GM13977 (cell line): ENCODE measurements at regions not wholly inside any gene's neighbourhood (a gene's known extent, or its start where the extent isn't known, plus 50 kb on each side); places are given as distances from the start of the nearest gene placed in this dataset.

Experiments used
- DNase-seq: peaks from one replicate; pipeline ENCODE4 v3.0.0; 2012; ENCODE audit warnings: low spot score
- in situ Hi-C: fragments of 300-500 bp; cut with MboI; formaldehyde crosslinking; loops from one replicate; pipeline ENCODE4 v1.12.0; 2022; ENCODE audit warnings: low sequenced_read_pairs, low pct_unique_long_range_greater_than_20kb, mixed read lengths, inconsistent platforms; ENCODE audit not compliant: unreplicated experiment
- TF ChIP-seq, protein P1 (sequence below): IDR thresholded peaks from 2 replicates; pipeline ENCODE4 v1.5.1; 2012; ENCODE audit warnings: mild to moderate bottlenecking, control low read depth; ENCODE audit not compliant: insufficient read depth; ENCODE audit errors: extremely low read depth, missing control alignments

DNA sequence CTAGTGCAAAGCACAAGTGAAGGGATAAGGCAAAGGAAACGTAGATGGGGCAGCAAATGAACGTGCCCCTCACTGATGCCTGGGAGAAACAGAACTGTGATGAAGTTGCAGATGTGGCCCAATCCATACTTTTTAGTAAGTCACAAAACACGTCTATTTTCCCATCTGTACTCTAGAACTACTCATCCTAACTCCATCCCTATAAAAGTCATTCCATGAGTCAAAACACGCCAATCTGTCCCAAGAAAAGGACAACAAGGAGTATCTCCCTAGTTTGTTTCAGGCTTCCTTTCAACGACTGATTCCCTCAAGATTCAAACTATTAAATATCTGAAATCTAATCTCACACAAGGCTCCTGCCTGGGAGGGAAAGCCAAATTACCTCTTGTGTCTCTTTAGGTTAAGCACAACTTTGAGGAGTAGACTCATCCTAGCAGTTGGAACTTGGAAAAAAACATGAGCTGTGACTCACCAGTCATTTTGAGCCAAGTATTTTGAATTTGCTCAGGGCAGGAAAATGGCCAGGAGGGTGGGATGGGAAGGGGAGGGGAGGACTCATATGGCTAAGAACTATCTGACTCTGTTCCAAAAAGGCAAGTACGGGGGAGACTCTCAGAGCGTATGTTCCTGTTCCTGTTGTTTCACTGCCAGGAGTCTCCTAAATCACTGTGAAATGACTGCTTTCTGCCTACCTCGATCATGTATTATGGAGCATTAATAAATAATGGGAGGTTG lies 214.5 kb upstream of the CAMK1G start:
- TF ChIP-seq, protein P1, sequence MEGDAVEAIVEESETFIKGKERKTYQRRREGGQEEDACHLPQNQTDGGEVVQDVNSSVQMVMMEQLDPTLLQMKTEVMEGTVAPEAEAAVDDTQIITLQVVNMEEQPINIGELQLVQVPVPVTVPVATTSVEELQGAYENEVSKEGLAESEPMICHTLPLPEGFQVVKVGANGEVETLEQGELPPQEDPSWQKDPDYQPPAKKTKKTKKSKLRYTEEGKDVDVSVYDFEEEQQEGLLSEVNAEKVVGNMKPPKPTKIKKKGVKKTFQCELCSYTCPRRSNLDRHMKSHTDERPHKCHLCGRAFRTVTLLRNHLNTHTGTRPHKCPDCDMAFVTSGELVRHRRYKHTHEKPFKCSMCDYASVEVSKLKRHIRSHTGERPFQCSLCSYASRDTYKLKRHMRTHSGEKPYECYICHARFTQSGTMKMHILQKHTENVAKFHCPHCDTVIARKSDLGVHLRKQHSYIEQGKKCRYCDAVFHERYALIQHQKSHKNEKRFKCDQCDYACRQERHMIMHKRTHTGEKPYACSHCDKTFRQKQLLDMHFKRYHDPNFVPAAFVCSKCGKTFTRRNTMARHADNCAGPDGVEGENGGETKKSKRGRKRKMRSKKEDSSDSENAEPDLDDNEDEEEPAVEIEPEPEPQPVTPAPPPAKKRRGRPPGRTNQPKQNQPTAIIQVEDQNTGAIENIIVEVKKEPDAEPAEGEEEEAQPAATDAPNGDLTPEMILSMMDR = no peak
- in situ Hi-C loops = no loop called here
- no peak for DNase-seq

DNA sequence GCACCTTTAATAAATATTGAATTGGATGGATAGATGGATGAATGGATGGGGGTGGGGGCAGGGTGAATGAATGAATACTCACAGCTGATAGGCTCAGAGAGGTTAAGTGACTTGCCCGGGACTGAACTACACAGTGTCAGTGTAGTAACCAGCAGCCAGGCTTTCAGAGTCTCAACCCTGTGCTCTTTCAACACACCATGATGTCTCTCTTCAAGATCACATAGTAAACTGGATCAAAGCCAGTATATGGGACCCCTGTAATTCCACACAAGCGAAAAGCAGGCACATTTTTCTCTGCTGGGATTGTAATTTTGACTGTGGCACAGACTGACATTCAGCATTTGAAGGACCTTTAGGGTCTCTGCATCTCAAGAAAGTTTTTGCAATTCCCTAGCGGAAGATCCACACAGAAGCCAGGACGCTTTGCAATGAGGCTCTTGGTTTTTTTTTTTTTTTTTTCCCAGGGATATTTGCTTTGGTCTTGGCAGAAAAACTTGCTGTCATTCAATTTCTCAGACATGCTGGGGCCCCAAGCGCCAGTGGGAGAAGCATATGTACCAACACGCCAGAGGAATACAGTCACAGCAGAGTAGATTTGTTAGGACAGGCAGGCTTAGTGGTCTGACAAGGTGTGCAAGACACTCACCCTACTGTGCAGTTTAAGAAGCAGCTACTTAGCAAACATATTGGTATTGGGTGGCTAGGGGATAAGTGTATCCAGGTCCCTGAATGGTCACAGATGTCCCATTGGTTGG lies 213.1 kb upstream of the CAMK1G start:
- no peak for DNase-seq
- TF ChIP-seq, protein P1 = no peak
- in situ Hi-C loops = no loop called here

DNA sequence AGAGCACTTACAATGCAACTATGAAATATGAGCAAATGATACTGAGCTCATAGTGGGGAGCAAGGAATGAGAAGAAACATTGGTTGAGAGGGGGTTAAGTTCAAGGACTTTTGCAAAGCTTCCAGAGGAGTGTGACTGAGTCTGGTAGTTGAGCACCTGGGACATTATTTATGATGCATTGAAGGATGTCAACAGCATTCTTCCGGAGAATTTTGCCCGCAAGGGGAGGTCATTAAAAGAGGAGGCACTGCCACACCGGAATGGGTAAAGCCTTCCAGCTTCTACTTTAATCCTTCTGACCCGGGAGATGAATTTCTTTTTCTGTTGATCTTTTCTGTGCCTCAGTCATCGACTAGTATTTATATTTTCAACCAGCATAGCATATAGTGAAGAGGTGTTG lies 208.4 kb upstream of the CAMK1G start:
- no peak for DNase-seq
- TF ChIP-seq, protein P1 = no peak
- in situ Hi-C loops = no loop called here

DNA sequence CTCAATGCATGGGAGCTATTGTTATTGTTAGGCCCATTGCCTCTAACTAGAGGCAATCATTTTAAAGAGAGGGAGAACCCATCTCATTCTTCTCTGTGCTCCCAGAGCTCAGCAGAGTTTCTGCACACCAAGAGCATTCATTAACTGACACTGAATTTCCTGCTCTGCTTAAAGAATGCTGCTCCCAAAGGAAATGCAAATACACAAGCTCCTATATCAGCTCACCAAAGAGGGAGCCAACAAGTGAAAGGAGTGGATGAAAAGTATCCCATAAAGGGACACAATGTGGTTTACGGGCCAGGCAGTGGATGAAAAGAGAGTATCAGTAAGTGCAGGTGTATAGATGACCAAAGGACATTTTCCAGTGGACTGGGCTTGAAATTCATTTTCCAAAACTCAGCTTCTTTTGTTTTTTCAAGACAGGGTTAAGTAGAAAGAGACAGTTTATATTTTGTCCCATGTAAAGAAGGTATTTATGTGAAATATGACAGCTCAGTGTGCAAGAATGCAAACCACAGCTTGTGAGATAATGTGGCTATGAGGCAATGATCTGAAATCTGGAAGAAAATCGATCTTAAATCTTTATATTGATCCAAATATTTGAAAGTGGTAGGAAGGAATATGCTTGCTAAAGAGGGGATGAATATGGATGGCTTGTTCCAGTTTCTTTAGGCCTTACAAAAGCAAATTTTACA lies 207.7 kb upstream of the CAMK1G start:
- TF ChIP-seq, protein P1 = no peak
- in situ Hi-C loops = no loop called here
- DNase-seq = no peak

DNA sequence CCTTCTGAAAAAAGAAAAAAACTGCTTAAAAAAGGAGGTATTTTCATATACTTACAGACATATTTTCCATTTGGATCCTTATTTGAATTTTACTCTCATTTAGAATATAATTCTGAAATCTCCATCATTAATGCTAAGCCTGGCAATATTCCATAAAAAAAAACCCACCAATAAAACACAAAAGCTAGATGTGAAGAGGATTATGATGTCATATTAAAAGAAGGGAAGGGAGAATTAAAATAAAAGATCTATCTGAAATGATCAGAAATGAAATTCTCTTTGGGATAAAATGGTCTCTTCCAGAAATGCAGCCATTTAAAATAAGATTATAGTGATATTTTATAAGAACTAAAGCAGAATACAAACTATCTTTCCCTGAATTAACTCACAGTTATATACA lies 206.7 kb upstream of the CAMK1G start:
- no peak for DNase-seq
- in situ Hi-C loops = no loop called here
- TF ChIP-seq, protein P1 = no peak

DNA sequence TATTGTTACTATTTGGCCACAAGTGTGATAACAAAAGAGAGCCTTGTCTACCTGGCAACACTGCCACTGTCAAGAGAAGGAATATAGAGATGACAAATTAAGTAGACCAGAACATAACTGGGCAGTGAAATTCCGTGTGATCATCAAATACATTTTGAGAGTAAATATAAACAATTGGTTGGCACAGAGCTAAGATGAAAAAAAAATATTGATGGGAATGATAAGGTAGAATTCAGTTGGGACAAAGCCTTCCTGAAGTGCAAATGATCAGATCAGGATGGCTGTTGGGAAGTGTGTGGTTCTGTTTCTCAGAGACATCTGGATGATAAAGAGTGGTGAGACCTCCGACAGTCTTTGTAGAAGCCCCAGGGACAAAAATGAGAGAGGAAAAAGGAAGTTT lies 205.5 kb upstream of the CAMK1G start:
- in situ Hi-C loops = no loop called here
- no peak for DNase-seq
- TF ChIP-seq, protein P1 = no peak
